Mesenchymal stem cell (in vitro differentiated cells and primary cell): ENCODE measurements at regions not wholly inside any gene's neighbourhood (a gene's known extent, or its start where the extent isn't known, plus 50 kb on each side); places are given as distances from the start of the nearest gene placed in this dataset.

Experiments used
- DNase-seq: peaks from one replicate; pipeline ENCODE4 v3.0.0-alpha.2; 2013
- H2AFZ ChIP-seq: one replicate; pipeline ENCODE4 v1.6.1; 2013; ENCODE audit warnings: low read depth, mild to moderate bottlenecking, control low read depth, inconsistent platforms, low read length, moderate library complexity
- H2AK5ac ChIP-seq: 2 replicates; pipeline ENCODE4 v1.6.1; 2013; ENCODE audit warnings: low read length, moderate library complexity, mild to moderate bottlenecking, inconsistent platforms; ENCODE audit not compliant: severe bottlenecking
- H2BK120ac ChIP-seq: one replicate; pipeline ENCODE4 v1.6.1; 2013; ENCODE audit warnings: low read depth, mild to moderate bottlenecking, inconsistent platforms, low read length, moderate library complexity
- H2BK12ac ChIP-seq, 2 experiments: one replicate each; pipeline ENCODE4 v1.6.1; 2013; ENCODE audit warnings: inconsistent platforms in 2 of 2, low read length in 2 of 2, mild to moderate bottlenecking in 2 of 2, moderate library complexity in 2 of 2, control low read depth in 1 of 2
- H2BK15ac ChIP-seq: one replicate; pipeline ENCODE4 v1.6.1; 2013; ENCODE audit warnings: mild to moderate bottlenecking, low read depth, inconsistent platforms; ENCODE audit not compliant: poor library complexity, severe bottlenecking
- H2BK5ac ChIP-seq: 2 replicates; pipeline ENCODE4 v1.6.1; 2013; ENCODE audit warnings: low read depth, mild to moderate bottlenecking, low read length, control low read depth, inconsistent platforms; ENCODE audit not compliant: poor library complexity, severe bottlenecking
- H3K14ac ChIP-seq, 2 experiments: one replicate each; pipeline ENCODE4 v1.6.1; 2013; ENCODE audit warnings: inconsistent platforms in 2 of 2, low read length in 2 of 2, control low read depth in 1 of 2, mild to moderate bottlenecking in 1 of 2, moderate library complexity in 1 of 2
- H3K18ac ChIP-seq, 2 experiments: one replicate each; pipeline ENCODE4 v1.6.1; 2013; ENCODE audit warnings: inconsistent platforms in 2 of 2, low read length in 2 of 2, control low read depth in 1 of 2, low read depth in 1 of 2, mild to moderate bottlenecking in 1 of 2
- H3K23ac ChIP-seq, 2 experiments: one replicate each; pipeline ENCODE4 v1.6.1; 2013; ENCODE audit warnings: inconsistent platforms in 2 of 2, low read length in 2 of 2, mild to moderate bottlenecking in 2 of 2, moderate library complexity in 2 of 2, control low read depth in 1 of 2
- H3K27ac ChIP-seq: 2 replicates; pipeline ENCODE4 v1.5.1; 2013; ENCODE audit warnings: mild to moderate bottlenecking, moderate library complexity, low read length, control low read depth, inconsistent platforms; ENCODE audit not compliant: poor library complexity, severe bottlenecking
- H3K27me3 ChIP-seq, 2 experiments: 2 replicates each; pipeline versions ENCODE4 v1.6.1 to v1.7.0; 2013; ENCODE audit warnings: low read length in 2 of 2, mild to moderate bottlenecking in 2 of 2, moderate library complexity in 2 of 2, control low read depth in 1 of 2, inconsistent platforms in 1 of 2; ENCODE audit not compliant: control insufficient read depth in 1 of 2, insufficient read depth in 1 of 2
- H3K36me3 ChIP-seq, 2 experiments: 2 replicates each; pipeline versions ENCODE4 v1.6.1 to v1.7.0; 2013; ENCODE audit warnings: low read length in 2 of 2, control low read depth in 1 of 2, inconsistent platforms in 1 of 2, low read depth in 1 of 2, mild to moderate bottlenecking in 1 of 2; ENCODE audit not compliant: insufficient read depth in 2 of 2, control insufficient read depth in 1 of 2
- H3K4ac ChIP-seq, 2 experiments: one replicate each; pipeline ENCODE4 v1.6.1; 2013; ENCODE audit warnings: inconsistent platforms in 2 of 2, low read length in 2 of 2, mild to moderate bottlenecking in 2 of 2, moderate library complexity in 2 of 2, control low read depth in 1 of 2, low read depth in 1 of 2
- H3K4me1 ChIP-seq: 2 replicates; pipeline ENCODE4 v1.6.1; 2013; ENCODE audit warnings: low read depth, low read length, control low read depth; ENCODE audit not compliant: control insufficient read depth, insufficient read depth
- H3K4me2 ChIP-seq: 2 replicates; pipeline ENCODE4 v1.6.1; 2013; ENCODE audit warnings: low read length, mild to moderate bottlenecking, inconsistent platforms; ENCODE audit not compliant: poor library complexity, severe bottlenecking
- H3K4me3 ChIP-seq, 2 experiments: 2 replicates each; pipeline versions ENCODE4 v1.5.1 to v1.7.0; 2013; ENCODE audit warnings: low read length in 2 of 2, mild to moderate bottlenecking in 2 of 2, control low read depth in 1 of 2, low read depth in 1 of 2; ENCODE audit not compliant: insufficient read depth in 1 of 2
- H3K79me1 ChIP-seq: replicated peaks from 2 replicates; pipeline ENCODE4 v1.6.1; 2013; ENCODE audit warnings: mild to moderate bottlenecking, control low read depth, low read length, inconsistent platforms; ENCODE audit not compliant: poor library complexity, severe bottlenecking
- H3K9ac ChIP-seq: 2 replicates; pipeline ENCODE4 v1.7.0; 2013; ENCODE audit warnings: mild to moderate bottlenecking, low read length, moderate library complexity
- H3K9me3 ChIP-seq: 2 replicates; pipeline ENCODE4 v1.7.0; 2013; ENCODE audit warnings: mild to moderate bottlenecking, low read length; ENCODE audit not compliant: control insufficient read depth
- H4K8ac ChIP-seq: one replicate; pipeline ENCODE4 v1.6.1; 2013; ENCODE audit warnings: inconsistent platforms, mild to moderate bottlenecking, low read length, moderate library complexity
- H4K91ac ChIP-seq: one replicate; pipeline ENCODE4 v1.6.1; 2013; ENCODE audit warnings: mild to moderate bottlenecking, low read length, inconsistent platforms
- WGBS: methylation state at CpG from one replicate; pipeline ENCODE4 v1.1.7; 2013; ENCODE audit warnings: mixed read lengths; 5-methylcytosine and 5-hydroxymethylcytosine counted together

- Histone ChIP-seq H3K4me2 (no peak overlapping the region), H2AK5ac (no peak overlapping the region), H3K4ac (no peak overlapping the region), H3K79me1 (no peaks in the 10 kb centered on the region), H3K27ac (no peak overlapping the region), H3K9me3 (no peaks in the 10 kb centered on the region), H3K36me3 (peaks cover 0 to 3% of the 10 kb centered on the region in 2 experiments), H4K8ac (peak overlapping the region; percentile 28), H2BK15ac (no peak overlapping the region), H4K91ac (peak overlapping the region; percentile 50), H3K4me1 (no peaks in the 10 kb centered on the region), H2BK120ac (no peak overlapping the region), H2BK5ac (no peak overlapping the region), H2AFZ (no peak overlapping the region), H3K4me3 (no peak overlapping the region), H2BK12ac (no peak overlapping the region), H3K9ac (no peak overlapping the region), H3K23ac (no peak overlapping the region), H3K18ac (no peak overlapping the region), H3K14ac (no peak overlapping the region), H3K27me3 (no peaks in the 10 kb centered on the region)
- DNase-seq: no peak
- WGBS: 98% methylated on average over 45 of the region's 48 CpGs
These were observed 553.9 kb downstream of the LMO7 start for GRCh38 chr13:76189882-76190519.

GRCh38 chr13:76175961-76176725 lies 540.0 kb downstream of the LMO7 start:
- no peak for DNase-seq
- Histone ChIP-seq H3K23ac (no peak overlapping the region), H2BK5ac (no peak overlapping the region), H4K91ac (no peak overlapping the region), H3K4me1 (no peaks in the 10 kb centered on the region), H3K18ac (no peak overlapping the region), H3K4me3 (no peak overlapping the region), H3K4me2 (no peak overlapping the region), H2BK15ac (no peak overlapping the region), H3K27me3 (no peaks in the 10 kb centered on the region), H2AK5ac (no peak overlapping the region), H4K8ac (no peak overlapping the region), H2AFZ (no peak overlapping the region), H3K14ac (no peak overlapping the region), H3K9ac (no peak overlapping the region), H3K79me1 (no peaks in the 10 kb centered on the region), H3K36me3 (no peaks in the 10 kb centered on the region), H2BK120ac (no peak overlapping the region), H3K4ac (no peak overlapping the region), H3K27ac (no peak overlapping the region), H2BK12ac (no peak overlapping the region), H3K9me3 (no peaks in the 10 kb centered on the region)
- WGBS: 100% methylated on average over 2 of the region's 5 CpGs

- Histone ChIP-seq H3K4me1 (no peaks in the 10 kb centered on the region), H2BK15ac (no peak overlapping the region), H3K36me3 (no peaks in the 10 kb centered on the region), H3K79me1 (no peaks in the 10 kb centered on the region), H3K27ac (no peak overlapping the region), H2BK120ac (no peak overlapping the region), H3K23ac (no peak overlapping the region), H2BK5ac (no peak overlapping the region), H3K27me3 (no peaks in the 10 kb centered on the region), H3K18ac (no peak overlapping the region), H2BK12ac (no peak overlapping the region), H3K4me2 (no peak overlapping the region), H2AFZ (no peak overlapping the region), H3K9me3 (peaks cover 3% of the 10 kb centered on the region), H2AK5ac (no peak overlapping the region), H3K14ac (no peak overlapping the region), H3K4ac (no peak overlapping the region), H3K9ac (no peak overlapping the region), H4K91ac (no peak overlapping the region), H4K8ac (no peak overlapping the region), H3K4me3 (no peak overlapping the region)
- 61% methylated on average over 3 of the region's 3 CpGs for WGBS
- peak; percentile 63 for DNase-seq
These were observed 532.5 kb downstream of the LMO7 start for GRCh38 chr13:76168661-76169060.

- no peak overlapping the region for H3K14ac ChIP-seq
- no peak overlapping the region for H3K9ac ChIP-seq
- H3K18ac ChIP-seq: peak overlapping the region in 1 of 2 experiments; percentile 37
- 89% methylated on average over 3 of the region's 3 CpGs for WGBS
- no peaks in the 10 kb centered on the region for H3K4me1 ChIP-seq
- H4K8ac ChIP-seq: no peak overlapping the region
- no peaks in the 10 kb centered on the region for H3K36me3 ChIP-seq
- H2BK5ac ChIP-seq: no peak overlapping the region
- no peaks in the 10 kb centered on the region for H3K79me1 ChIP-seq
- no peak overlapping the region for H3K23ac ChIP-seq
- H2BK120ac ChIP-seq: no peak overlapping the region
- peaks cover 3% of the 10 kb centered on the region for H3K9me3 ChIP-seq
- no peak overlapping the region for H2BK12ac ChIP-seq
- H3K27me3 ChIP-seq: no peaks in the 10 kb centered on the region
- H3K4me2 ChIP-seq: no peak overlapping the region
- H2AK5ac ChIP-seq: no peak overlapping the region
- no peak overlapping the region for H3K27ac ChIP-seq
- H4K91ac ChIP-seq: no peak overlapping the region
- no peak overlapping the region for H2BK15ac ChIP-seq
- H2AFZ ChIP-seq: no peak overlapping the region
- H3K4ac ChIP-seq: no peak overlapping the region
- DNase-seq: peak; percentile 68
- no peak overlapping the region for H3K4me3 ChIP-seq
These were observed 528.2 kb downstream of the LMO7 start for GRCh38 chr13:76164290-76164689.
